Nephron progenitor cell (in vitro differentiated cells): ENCODE measurements at regions not wholly inside any gene's neighbourhood (a gene's known extent, or its start where the extent isn't known, plus 50 kb on each side); places are given as distances from the start of the nearest gene placed in this dataset.
"Not testable (repeated sequence)": the region's sequence is repeated elsewhere in the genome, so short reads cannot be mapped to it uniquely, and the experiment has no call there.

Source experiments
- DNase-seq: peaks from one replicate; pipeline ENCODE4 v3.0.0; 2021
- H3K27ac Mint-ChIP-seq: 2 replicates; pipeline ENCODE4 v1.8.0; 2021; ENCODE audit warnings: mild to moderate bottlenecking, moderate library complexity, mixed read lengths
- H3K27me3 Mint-ChIP-seq: 2 replicates; pipeline ENCODE4 v1.8.0; 2021; ENCODE audit warnings: mild to moderate bottlenecking, low read depth, mixed read lengths; ENCODE audit not compliant: poor library complexity
- H3K36me3 Mint-ChIP-seq: 2 replicates; pipeline ENCODE4 v1.8.0; 2021; ENCODE audit warnings: low read depth, mixed read lengths
- H3K4me1 Mint-ChIP-seq: 2 replicates; pipeline ENCODE4 v1.8.0; 2021; ENCODE audit warnings: mixed read lengths
- H3K4me3 Mint-ChIP-seq: 2 replicates; pipeline ENCODE4 v1.8.0; 2021; ENCODE audit warnings: mild to moderate bottlenecking, moderate library complexity, mixed read lengths
- H3K9me3 Mint-ChIP-seq: 2 replicates; pipeline ENCODE4 v1.8.0; 2021; ENCODE audit warnings: mild to moderate bottlenecking, moderate library complexity, mixed read lengths
- TF ChIP-seq, protein P1 (sequence below): fragments of 200-600 bp; sonication (generic); IDR thresholded peaks from 2 replicates; pipeline ENCODE4 v1.5.0; 2021; ENCODE audit warnings: antibody characterized with exemption

DNA sequence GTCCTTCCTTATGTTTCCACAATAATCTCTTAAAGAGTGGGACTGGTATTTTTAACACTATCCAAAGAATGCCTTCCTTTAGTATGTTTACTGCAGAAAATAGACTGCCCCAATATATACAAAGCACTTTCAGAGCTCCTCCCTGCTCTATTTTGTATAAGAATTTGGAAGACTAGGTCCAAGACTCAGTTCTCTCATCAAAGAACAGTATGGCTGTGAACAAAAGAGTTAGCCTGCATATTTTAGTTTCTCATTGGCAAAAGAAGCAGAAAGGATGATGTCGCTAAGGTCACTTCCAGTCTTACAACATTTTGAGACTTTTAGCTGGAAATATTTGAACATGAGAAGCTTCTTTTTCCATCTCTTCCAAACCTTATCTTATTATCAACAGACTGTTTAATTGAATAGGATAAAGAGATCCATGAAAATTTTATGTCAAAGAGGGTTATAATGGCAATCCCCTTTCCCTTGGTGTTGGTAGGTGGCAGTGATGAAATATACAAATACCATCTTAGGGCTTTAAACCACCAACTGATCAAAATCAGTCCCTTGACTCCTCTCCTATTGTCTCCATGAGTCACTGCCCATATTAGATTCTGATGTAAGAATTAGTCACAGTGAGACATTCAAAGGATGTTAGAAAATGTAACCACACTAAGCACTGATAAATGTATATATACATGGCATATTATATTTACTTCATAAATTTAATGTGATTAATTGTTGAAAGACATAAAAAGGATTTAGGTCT is 266.9 kb upstream of the DSEL start:
- TF ChIP-seq, protein P1, sequence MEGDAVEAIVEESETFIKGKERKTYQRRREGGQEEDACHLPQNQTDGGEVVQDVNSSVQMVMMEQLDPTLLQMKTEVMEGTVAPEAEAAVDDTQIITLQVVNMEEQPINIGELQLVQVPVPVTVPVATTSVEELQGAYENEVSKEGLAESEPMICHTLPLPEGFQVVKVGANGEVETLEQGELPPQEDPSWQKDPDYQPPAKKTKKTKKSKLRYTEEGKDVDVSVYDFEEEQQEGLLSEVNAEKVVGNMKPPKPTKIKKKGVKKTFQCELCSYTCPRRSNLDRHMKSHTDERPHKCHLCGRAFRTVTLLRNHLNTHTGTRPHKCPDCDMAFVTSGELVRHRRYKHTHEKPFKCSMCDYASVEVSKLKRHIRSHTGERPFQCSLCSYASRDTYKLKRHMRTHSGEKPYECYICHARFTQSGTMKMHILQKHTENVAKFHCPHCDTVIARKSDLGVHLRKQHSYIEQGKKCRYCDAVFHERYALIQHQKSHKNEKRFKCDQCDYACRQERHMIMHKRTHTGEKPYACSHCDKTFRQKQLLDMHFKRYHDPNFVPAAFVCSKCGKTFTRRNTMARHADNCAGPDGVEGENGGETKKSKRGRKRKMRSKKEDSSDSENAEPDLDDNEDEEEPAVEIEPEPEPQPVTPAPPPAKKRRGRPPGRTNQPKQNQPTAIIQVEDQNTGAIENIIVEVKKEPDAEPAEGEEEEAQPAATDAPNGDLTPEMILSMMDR = no peak
- H3K27ac Mint-ChIP-seq = no peak overlapping the region
- DNase-seq = no peak
- H3K27me3 Mint-ChIP-seq = no peaks in the 10 kb centered on the region
- no peaks in the 10 kb centered on the region for H3K36me3 Mint-ChIP-seq
- H3K4me1 Mint-ChIP-seq = no peaks in the 10 kb centered on the region
- no peaks in the 10 kb centered on the region for H3K9me3 Mint-ChIP-seq
- no peak overlapping the region for H3K4me3 Mint-ChIP-seq

DNA sequence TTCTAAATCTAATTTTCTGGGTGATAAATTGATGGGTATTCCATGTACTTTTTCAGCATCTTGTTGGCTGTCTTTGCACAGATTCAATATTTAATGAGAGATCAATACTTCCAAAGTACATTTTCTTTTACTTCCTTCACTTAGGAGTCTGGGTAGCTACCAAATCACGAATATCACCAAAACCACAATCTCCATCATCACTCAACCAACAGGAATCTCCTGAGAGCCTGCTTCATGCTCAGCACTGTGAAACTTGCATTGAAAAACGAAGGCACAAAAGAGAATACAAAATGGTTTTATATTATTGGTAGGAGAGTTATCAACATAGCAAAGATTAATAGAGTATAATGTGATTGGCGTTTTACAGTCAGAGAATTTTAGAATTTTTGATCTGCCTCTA is 261.5 kb upstream of the DSEL start:
- Mint-ChIP-seq H3K9me3 (no peaks in the 10 kb centered on the region), H3K27ac (no peak overlapping the region), H3K4me3 (no peak overlapping the region), H3K36me3 (no peaks in the 10 kb centered on the region), H3K4me1 (no peaks in the 10 kb centered on the region), H3K27me3 (no peaks in the 10 kb centered on the region)
- TF ChIP-seq, protein P1 = no peak
- no peak for DNase-seq

DNA sequence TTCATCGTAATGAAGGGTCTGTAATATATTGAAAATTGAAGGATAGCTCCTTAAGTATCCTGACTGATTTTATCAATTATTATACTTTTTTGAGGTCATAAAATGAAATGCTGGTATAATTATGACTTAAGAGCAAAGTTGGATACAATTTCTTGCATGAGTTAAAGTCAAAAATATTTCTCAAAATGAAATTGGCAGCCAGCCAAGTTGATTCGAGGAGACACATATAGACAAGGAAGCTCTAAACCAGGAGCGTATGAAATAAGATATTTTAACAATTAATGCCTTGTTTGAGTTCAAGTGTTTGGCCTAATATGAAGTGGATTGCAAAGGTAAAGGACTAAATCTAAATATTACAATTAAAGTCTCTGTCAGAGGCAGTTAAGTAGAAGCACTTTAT is 260.4 kb upstream of the DSEL start:
- DNase-seq = no peak
- no peak overlapping the region for H3K4me3 Mint-ChIP-seq

DNA sequence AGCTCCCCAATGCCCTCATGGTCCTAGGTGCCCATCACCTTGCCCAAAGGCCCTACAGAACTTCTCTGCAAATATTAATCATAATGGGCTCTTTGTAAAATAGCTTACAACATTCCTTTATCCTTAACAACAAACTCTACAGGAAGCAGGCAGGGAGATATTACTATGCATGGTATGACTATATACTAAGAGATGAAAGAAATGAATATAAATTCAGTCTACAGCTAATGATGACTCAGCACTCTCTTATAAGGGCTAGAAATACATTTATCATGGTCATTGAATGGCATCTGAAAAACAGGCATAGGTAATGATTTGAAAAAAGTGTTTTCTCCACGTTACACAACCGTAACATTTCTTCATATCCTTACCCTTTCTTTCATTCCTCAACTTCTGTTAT is 254.8 kb upstream of the DSEL start:
- Mint-ChIP-seq H3K4me3 (no peak overlapping the region), H3K4me1 (no peaks in the 10 kb centered on the region), H3K9me3 (no peaks in the 10 kb centered on the region), H3K27ac (no peak overlapping the region), H3K36me3 (no peaks in the 10 kb centered on the region), H3K27me3 (no peaks in the 10 kb centered on the region)
- TF ChIP-seq, protein P1 = no peak
- DNase-seq = no peak

More for the DNA sequence above, 260.4 kb upstream of the DSEL start:
- H3K27ac Mint-ChIP-seq = no peak overlapping the region
- TF ChIP-seq, protein P1 = no peak
- H3K9me3 Mint-ChIP-seq = no peaks in the 10 kb centered on the region
- no peaks in the 10 kb centered on the region for H3K4me1 Mint-ChIP-seq
- H3K27me3 Mint-ChIP-seq = no peaks in the 10 kb centered on the region
- no peaks in the 10 kb centered on the region for H3K36me3 Mint-ChIP-seq

DNA sequence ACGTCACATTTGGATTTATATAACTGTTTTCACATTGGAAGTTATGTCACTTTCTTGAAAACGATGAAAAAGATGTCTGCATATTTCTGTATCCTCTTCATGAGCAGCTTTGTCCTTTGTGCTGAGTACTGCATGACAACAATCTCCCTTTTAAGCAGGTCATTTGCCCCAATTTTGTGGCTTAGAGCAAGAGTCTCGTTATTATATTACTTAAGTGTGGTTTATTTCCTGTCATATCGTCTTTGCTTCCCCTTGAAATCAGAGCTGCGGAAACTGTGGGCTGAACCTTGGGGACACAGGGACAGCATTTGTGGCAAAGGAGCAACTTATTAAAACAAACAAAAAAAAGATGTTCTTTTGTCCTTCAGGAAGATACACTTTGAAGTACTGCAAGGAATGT is 254.0 kb upstream of the DSEL start:
- Mint-ChIP-seq H3K27me3 (no peaks in the 10 kb centered on the region), H3K9me3 (no peaks in the 10 kb centered on the region), H3K4me3 (no peak overlapping the region), H3K36me3 (no peaks in the 10 kb centered on the region), H3K27ac (peak overlapping the region; percentile 61), H3K4me1 (no peaks in the 10 kb centered on the region)
- TF ChIP-seq, protein P1 = no peak
- no peak for DNase-seq

DNA sequence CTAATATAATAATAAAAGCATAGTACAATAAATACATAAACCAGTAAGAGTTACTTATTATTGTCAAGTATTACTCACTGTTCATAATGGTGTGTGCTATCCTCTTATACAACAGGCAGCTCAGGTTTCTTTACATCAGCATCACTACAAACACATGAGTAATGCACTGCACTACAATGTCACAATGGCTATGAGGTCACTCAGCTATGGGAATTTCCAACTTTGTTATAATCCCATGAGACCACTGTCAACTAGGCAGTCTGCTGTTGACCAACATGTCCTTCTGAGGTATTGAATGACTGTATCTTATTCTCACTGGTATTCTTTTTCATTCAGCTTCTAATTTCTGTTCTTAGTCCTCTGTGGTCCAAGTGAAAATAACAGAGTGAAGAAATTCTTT is 250.4 kb upstream of the DSEL start:
- DNase-seq = no peak
- no peaks in the 10 kb centered on the region for H3K4me1 Mint-ChIP-seq
- TF ChIP-seq, protein P1 = no peak
- no peak overlapping the region for H3K27ac Mint-ChIP-seq
- H3K27me3 Mint-ChIP-seq = no peaks in the 10 kb centered on the region
- no peaks in the 10 kb centered on the region for H3K36me3 Mint-ChIP-seq
- no peak overlapping the region for H3K4me3 Mint-ChIP-seq
- no peaks in the 10 kb centered on the region for H3K9me3 Mint-ChIP-seq

DNA sequence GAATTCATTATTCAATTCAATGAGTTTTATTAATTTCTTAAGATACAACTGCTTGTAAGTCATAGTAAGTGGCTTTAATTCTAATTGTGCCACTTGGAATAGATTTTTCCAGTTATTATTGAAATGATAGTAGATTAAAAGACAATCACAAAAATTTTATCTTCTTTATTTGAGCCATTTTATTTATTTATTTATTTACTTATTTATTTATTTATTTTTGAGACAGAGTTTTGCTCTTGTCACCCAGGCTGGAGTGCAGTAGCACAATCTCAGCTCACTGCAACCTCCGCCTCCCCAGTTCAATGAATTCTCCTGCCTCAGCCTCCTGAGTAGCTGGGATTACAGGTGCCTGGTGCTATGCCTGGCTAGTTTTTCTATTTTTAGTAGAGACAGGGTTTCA is 235.7 kb upstream of the DSEL start:
- H3K27me3 Mint-ChIP-seq, H3K4me3 Mint-ChIP-seq, H3K36me3 Mint-ChIP-seq, H3K9me3 Mint-ChIP-seq, H3K4me1 Mint-ChIP-seq, DNase-seq, H3K27ac Mint-ChIP-seq: not testable (repeated sequence)
